ENCODE measurements at regions not wholly inside any gene's neighbourhood (a gene's known extent, or its start where the extent isn't known, plus 50 kb on each side); places are given as distances from the start of the nearest gene placed in this dataset.
"Not testable (repeated sequence)": the region's sequence is repeated elsewhere in the genome, so short reads cannot be mapped to it uniquely, and the experiment has no call there.

DNA sequence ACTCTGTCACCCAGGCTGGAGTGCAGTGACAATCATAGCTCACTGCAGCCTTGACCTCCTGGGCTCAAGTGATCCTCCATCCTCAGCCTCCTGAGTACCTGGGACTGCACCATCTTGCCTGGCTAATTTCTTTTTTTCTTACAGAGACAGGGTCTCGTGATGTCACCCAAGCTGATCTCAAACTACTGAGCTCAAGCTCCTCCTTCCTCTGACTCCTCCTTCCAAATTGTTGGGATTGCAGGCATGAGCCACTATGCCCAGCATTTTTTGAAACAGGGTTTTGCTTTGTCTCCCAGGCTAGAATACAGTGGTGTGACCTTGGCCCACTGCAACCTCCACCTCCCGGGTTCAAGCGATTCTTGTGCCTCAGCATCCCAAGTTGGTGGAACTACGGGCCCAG lies 358.3 kb upstream of the MTNR1B start:
- DNase-seq (ENCODE audit: low spot score): no peak

DNA sequence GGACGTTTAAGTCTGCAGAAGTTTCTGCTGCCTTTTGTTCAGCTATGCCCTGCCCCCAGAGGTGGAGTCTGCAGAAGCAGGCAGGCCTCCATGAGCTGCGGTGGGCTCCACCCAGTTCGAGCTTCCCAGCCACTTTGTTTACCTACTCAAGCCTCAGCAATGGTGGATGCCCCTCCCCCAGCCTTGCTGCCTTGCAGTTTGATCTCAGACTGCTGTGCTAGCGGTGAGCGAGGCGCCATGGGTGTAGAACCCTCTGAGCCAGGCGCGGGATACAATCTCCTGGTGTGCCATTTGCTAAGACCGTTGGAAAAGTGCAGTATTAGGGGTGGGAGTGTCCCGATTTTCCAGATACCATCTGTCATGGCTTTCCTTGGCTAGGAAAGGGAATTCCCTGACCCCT lies 351.4 kb upstream of the MTNR1B start:
- DNase-seq (ENCODE audit: low spot score): not testable (repeated sequence)

DNA sequence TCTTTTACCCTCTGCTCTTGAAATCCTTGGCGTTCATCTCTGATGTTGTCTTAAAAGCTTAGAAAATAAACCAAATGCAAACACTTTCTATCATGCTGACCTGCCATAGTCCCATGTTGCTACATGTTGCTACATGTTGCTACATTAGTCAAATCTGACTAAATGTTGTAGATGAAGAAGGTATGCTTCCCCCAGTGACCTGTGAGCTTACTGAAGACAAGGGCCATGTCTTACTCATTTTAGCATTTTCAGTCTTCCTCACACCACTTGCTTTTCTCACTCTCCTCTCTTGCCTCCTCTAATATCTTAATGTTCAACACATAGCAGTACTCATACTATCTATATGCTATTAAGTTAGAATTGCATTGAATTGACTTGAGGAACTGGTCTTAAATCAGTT lies 346.4 kb upstream of the MTNR1B start:
- no peak for DNase-seq (ENCODE audit: low spot score)

DNA sequence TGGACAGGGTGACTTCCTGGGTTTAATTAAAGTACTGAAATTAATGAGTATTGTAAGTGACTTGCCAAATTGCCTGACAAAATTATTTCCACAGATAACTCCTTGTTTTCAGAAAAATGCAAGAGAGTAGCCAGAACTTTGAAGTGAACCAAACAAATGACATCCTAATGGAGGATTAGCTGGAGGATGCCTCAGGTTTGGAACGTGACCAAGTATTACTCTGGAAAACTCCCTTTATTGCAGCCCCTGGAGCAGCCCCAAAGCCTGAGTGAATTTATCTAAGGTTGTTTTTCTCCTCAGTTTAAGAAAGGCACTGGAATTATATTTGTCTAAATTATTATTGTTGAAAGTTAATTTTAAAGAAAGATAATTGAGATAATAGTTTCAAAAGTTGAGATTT lies 343.6 kb upstream of the MTNR1B start:
- peak; percentile 38 for DNase-seq (ENCODE audit: low spot score)

DNA sequence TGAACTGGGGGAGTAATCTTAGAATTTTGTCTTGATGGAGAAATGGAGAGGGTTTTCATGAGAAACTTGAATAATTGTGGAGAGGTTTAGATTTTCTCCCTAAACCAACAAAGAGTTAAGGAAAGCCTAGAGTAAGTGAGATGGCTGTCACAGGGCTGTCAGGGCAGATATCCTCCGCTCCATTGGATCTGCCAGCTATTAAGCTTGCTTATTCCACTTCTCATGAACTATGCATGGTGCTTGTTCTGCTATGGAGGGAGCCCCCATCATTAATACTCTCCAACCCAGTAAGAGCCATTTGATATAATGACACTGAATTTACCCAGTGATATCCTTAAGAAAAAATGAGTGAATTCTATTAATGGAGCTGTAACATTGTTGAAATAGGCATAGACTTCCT lies 342.8 kb upstream of the MTNR1B start:
- DNase-seq (ENCODE audit: low spot score): no peak

DNA sequence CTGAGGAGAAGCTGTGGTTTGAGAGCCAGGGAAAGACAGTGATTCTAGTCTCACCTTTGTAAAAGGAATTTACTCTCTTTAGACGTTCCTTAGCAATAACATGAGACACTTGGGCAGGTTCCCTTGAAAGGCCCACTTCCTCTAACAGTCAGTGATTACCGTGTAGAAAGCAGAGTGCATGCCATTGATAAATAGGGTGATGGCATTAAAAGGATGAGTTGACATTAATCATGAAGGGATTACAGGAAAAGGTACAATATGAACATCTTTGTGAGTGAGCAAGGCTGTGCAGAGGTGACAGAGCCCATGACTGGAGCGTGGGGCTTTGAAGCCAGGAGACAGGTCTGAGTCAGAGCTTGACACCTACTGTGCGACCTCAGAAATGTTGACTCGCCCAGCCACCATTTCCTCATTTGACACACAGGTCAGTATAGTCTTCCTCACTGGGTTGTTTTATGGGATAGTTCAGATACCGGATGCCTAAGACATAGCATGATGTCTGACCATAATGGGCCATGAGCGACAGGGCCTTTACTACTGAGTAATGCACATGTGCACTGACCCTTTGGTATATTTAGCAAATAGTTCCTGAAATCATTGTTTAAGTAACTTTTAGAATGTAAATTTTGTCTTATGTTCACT lies 341.7 kb upstream of the MTNR1B start:
- DNase-seq (ENCODE audit: low spot score): no peak

DNA sequence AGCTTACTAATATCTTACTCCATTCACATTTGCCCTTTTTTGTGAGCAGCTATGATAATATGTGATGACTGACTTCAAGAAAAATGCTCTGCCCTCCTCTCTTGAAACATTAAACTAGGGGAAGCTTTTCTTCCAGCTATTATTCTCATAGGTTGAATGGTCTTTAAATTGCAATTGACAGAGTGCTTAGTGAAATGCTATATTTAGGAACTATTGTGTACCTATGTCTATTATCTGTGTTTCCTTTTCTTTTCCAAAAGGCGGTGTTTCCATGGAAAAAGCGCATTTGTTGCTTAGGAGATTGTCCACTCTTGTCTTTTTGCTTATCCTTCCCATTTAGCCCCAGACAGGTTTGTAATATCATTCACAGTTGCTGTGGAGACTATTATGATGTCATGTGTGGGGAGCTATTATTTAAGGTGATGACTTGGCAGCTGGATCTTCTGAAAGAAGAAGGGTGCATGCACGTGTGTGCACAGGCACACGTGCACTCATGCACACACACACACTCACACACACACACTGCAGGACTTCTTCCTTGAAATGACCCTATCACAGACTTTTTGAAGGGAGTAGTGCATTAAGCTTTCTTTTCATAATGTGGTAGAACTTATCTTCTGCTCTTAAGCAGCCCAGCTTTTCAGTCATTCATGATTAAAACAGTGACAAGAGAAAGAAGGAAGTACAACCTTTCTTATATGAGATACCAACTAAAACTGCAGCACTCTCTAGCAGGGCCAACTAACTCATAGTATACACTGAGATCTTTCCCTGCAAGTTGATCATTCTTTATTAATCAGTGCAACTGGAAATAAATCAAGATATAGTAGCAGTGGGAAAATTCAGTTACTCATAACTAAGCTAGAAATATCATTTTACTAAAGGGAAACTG lies 340.8 kb upstream of the MTNR1B start:
- no peak for DNase-seq (ENCODE audit: low spot score)

DNA sequence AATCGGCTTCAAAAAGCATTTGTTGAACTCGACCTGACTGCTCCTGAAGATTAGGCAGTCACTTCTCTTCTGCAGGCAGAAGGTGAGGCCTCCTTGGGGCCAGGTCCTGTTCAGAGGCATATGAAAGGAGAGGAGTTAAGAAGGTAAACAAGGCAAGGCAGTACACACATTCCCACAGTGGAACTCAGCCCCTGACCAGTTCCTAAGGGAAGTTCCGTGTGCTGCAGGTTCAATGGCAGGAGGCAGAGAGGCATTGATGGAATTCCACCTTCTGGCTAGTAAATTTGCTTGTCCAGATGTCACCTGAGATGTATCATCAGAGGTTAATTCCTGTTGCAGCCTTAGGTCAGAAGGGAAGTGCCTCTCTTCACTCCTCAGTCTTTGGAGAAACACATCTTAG lies 337.0 kb upstream of the MTNR1B start:
- DNase-seq (ENCODE audit: low spot score): no peak

DNA sequence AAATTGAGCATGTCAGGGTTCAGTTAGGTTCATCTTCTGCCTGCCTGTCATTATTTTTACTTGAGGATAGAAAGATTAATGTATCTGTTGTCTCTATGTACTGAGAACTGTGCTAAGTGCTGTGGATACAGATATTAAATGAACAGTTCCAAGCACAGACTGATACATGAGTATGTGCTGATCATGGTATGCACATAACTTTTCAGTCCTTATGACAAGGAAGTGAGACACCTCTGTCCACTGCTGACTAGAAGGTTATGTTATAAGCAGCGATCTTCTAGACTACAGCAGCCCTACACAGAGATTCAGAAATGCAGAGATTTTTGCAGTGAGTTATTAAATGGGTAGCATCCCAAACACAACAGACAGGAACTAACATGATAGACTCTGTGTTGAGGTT lies 335.6 kb upstream of the MTNR1B start:
- no peak for DNase-seq (ENCODE audit: low spot score)

DNA sequence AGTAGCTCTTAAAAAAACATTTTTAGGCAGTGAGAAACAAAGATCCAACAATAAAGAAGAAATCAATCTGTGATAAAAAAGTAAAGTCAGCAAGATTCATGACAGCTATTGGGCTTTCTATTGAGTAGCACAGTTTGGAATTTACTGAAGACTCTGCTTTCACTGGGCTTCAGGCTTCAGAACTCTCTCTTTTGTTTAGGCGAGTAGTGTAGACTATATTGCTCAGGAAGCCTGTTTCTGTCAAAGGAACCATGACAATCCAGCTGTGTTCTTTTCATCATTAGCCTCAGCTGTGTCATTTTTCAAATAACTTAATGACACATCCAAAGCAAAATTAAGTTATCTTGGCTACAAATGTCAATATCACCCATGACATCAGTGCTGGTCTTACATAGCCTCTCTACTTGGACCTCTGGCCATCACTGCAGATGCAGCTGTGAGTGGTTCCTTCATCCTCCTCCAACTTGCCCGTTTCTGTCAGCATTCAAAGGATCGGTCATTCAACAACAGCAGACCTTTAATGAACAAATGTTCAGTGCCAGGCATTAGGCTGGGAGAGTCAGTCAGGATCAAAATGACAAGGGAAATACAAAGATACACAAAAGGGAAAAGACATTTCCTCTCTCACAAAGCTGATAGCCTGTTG lies 332.8 kb upstream of the MTNR1B start:
- DNase-seq (ENCODE audit: low spot score): no peak

DNA sequence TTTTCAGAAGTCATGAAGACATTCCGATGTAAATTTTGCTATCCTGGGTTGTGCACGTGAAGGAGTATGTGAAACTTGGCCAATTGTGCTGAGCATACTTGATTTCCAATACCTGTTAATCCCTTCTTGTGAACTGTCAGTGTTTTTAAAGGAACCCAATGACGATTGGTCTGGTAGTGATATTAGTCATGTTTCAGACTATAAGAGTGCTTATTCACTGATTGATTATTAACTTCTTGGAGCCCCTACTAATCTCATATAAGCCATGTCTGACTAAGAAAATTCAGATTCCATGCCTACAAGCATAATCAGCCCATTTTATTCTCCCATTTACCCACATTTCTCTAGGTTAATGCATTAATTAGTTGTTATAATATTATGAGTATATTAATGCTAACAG lies 330.8 kb upstream of the MTNR1B start:
- no peak for DNase-seq (ENCODE audit: low spot score)

DNA sequence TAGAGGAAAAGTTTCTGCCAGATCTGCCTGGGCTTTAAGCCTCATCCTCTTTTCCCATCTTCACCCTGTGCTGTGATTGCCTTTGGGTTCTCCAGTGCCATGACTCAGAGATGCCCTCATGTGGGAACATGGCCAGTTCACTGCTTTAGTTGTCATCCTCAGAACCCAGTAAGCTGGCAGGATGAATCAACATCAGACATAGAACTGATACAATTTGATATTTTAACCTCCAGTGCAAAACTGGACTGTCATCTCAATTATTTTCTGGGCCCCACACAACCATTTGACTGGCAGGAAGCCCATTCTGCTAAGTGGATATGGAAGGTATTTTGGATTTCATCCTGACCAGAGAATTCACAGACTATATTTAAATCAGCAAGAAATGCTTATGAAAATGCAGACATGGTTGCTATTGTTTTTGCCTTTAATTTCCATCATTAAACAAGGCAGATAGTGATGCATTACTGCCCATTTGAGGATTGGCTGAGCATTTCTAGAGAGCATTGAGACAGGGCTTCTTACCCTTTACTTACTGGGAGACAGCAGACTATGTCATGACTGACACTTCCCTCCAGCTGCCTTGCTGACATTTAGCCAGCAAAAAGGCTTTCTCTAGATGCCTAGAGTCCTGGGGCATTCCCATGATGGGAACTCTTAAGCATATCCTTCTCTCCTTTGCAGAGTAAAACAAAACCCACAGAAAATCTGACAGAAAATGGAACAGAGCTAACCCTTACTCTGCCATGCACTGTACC lies 327.1 kb upstream of the MTNR1B start:
- no peak for DNase-seq (ENCODE audit: low spot score)

DNA sequence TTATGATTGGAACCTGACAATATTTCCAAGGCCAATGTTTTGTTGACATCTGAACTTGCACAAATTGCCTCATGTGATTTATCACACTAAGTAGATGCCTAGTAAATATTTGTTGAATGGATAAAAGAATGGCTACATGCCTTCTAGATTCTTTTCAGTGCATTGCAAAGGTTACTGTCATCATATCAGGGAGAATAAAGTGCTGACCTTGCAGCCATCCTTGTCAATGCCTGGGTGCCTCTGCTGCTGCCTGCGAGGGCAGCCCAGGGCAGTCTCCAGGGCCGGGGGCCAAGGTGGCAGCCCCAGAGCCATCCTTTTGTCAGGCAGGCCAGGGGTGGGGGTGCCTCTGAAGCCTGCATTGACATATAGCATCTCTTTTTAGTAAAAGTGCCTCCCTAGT lies 325.6 kb upstream of the MTNR1B start:
- no peak for DNase-seq (ENCODE audit: low spot score)

DNA sequence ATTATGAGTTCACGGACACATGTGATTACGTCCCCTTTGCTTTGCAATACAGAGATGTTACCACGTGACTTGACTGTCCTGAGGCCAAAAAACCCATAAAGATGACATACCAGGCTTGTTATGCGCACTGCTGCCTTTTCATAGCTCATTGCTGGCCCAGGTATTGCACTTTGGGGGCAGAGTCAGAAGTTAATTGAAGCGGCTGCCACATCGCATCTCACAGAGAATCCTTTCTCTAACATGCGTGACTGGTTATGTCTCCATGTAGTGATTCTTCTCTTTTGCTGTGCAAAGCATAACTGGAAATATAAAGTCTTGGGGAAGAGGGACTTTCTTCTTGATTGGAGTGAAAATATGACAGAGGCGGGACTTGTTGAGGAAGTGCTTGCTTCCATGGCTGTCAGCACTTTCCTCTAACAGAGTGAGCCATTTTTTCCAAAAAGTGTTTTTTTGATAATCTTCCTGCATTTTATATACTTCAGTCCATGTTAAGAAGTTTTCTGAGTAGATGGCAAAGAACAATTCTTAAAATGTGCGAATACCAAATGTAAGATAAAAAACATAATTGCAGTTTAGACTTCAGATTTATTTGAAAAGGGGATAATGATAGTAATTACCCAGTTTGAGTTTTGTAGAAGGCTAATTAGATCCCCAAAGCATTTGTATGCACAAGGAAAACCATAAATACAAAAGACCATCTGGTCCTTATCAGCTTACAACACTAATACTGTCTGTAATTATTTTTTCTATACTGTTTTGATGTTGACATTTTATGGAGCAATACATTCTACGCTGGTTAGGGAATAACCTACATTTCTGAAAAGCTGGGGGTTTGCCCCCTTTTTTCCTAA lies 324.6 kb upstream of the MTNR1B start:
- no peak for DNase-seq (ENCODE audit: low spot score)

DNA sequence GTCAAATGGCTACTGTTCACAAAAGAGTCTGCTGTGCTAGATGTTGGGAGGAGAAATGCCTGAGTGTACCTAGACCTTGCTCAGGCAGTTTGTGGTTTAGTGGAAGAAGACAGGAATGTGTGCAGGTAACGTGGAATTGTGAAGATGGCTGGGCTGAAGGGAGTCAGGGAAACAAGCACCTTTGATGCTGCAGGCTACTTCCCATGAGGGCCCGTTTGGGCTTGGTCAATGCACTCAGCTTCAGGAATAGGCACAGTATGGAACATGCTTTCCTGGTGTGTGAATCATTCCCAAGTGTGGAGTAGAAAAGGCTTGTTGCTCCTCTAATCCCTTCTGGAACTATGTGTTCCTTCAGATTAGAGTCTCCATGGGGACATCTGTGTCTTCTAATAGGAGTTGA lies 318.3 kb upstream of the MTNR1B start:
- no peak for DNase-seq (ENCODE audit: low spot score)

DNA sequence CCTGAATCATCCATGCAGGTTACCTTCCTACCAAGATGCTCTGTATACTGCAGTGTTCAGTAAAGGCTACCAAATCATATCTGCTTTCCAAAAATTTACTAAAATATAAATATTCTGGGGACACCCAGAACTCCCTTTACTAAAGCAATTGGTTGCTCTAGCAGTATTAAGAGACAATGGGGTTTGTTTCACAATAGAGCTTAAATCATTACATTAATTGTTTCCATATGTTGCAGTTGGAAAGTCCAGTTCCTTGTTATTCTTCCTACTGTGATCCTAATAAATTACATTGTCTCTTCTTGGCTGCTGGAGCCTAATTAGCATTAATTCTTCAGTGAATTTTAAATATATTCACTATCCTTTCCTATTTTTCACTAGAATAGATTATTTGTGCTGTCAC lies 316.0 kb upstream of the MTNR1B start:
- DNase-seq (ENCODE audit: low spot score): no peak

DNA sequence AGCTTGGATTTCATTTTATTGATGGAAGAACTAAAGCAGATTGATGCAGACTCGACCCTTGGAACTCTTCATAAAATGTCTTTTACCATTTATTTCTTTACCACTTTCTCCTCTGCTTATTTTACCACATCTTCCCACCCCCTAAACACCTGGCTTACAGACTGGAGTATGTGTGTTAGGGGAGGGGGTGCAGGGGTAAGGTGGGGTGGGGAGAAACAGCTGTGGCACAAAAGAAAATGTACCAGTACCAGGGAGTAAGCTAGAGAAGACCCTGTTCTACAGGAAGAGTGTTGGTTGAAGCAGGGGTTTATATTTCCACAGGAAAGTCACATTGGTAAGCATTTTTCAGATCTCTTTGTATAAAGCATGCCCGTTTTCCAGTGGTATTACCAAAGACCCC lies 312.7 kb upstream of the MTNR1B start:
- no peak for DNase-seq (ENCODE audit: low spot score)

DNA sequence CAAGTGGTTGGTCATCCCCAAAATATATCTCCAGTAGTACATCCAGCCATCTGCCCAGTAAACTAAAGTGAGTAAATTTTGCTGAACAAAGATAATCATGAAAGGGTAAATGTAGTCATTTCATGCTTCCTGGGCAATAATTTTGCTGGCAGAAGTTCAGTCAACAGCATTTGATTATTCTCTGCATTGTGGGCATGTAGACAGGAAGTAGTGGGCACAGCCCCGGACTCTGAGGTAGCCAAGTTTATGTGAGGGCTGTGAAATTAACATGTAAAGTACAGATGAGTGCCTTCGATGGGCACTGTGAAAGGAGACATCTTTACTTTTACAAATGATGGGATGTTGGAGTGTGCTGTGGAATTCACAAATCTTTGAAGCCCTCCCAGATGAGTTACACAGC lies 312.2 kb upstream of the MTNR1B start:
- no peak for DNase-seq (ENCODE audit: low spot score)

DNA sequence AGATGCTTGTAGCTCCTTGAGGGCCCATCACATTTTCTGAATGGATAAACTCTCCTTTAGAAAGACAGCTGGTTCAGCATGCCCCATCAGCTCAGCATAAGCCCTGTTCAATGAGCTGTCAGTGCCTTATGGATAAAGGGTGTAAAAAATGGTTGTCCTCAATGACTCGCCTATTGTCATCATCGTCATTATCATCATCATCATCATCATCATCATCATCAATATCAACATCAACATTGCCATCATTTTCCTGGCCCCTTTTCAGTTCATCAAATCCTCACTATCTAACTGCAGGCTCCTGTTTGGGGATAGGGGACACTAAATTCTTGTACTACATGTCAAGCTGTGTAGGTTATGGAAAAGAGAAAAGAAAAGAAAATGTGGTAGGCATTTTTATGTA lies 310.7 kb upstream of the MTNR1B start:
- no peak for DNase-seq (ENCODE audit: low spot score)

DNA sequence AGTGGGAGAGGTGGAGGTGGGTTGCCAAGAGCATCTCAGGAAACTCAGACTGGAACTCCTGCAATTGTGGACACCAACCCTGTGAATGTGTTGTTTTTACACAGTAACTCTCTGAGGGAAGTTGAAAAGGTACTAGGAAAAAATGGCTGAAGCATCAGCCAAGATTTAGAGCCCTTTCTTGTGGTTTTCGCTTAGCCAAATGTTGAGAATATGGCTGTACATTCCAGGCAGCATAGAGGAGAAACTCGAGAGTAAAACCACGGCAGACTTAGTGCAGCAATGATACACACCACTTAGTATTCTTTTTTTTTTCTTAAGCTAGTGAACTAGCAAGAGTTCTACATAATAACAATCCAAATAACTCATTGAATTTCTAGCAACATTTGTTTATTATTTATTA lies 309.7 kb upstream of the MTNR1B start:
- DNase-seq (ENCODE audit: low spot score): no peak

DNA sequence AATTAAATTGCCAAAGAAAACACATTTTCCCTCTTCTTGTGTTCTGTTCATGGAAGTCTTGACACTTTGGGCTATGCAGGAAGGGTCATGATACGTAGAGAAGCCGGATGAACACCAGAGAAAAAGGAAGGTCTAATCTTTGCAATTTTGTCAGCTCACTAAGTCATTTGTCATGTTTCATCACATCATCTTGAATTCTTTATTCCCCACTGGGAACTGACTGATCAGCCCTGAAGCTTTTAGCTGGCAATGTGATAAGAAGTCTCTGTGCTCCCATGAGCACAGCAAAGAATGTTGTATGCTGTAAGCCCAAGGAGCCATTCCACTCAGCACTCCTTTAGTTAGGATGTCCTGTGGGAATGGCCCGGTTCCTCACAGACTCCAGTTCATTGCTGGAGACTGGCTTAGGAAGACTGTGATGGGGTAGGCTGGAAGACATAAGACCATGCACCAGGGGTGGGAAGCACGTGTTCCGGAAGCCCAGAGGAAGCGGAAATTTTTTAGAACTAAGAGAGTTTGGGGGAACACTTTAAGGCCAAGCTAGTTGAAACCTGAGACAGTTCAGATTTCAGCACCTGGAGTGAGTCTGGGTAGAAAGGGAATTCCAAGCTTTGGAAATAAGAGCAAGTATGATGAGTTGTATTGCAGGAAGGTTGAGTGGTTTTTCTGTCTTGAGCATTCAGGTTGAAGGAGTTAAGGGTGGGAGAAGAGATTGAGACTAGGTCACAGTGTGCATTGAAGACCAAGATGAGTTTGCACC lies 306.7 kb upstream of the MTNR1B start:
- no peak for DNase-seq (ENCODE audit: low spot score)
